Trophoblast cell (in vitro differentiated cells and primary cell): ENCODE measurements at regions not wholly inside any gene's neighbourhood (a gene's known extent, or its start where the extent isn't known, plus 50 kb on each side); places are given as distances from the start of the nearest gene placed in this dataset.
"Not testable (repeated sequence)": the region's sequence is repeated elsewhere in the genome, so short reads cannot be mapped to it uniquely, and the experiment has no call there.

Experiments used
- DNase-seq, 2 donors: peaks; one replicate each; pipeline ENCODE4 v3.0.0-alpha.2; 2016
- H2AFZ ChIP-seq: 2 replicates; pipeline ENCODE4 v1.6.1; 2013; ENCODE audit warnings: low read length, moderate library complexity, mild to moderate bottlenecking; ENCODE audit not compliant: insufficient read depth, poor library complexity
- H2AK5ac ChIP-seq: 2 replicates; pipeline ENCODE4 v1.6.1; 2013; ENCODE audit warnings: mild to moderate bottlenecking, low read length
- H2BK120ac ChIP-seq: 2 replicates; pipeline ENCODE4 v1.6.1; 2013; ENCODE audit warnings: low read length, mild to moderate bottlenecking, moderate library complexity; ENCODE audit not compliant: insufficient read depth, poor library complexity
- H2BK12ac ChIP-seq: 2 replicates; pipeline ENCODE4 v1.6.1; 2013; ENCODE audit warnings: mild to moderate bottlenecking, low read length, moderate library complexity
- H2BK5ac ChIP-seq: 2 replicates; pipeline ENCODE4 v1.6.1; 2013; ENCODE audit warnings: low read length, low read depth, moderate library complexity, mild to moderate bottlenecking; ENCODE audit not compliant: poor library complexity
- H3K14ac ChIP-seq: 2 replicates; pipeline ENCODE4 v1.6.1; 2013; ENCODE audit warnings: mild to moderate bottlenecking, low read length
- H3K18ac ChIP-seq: 2 replicates; pipeline ENCODE4 v1.6.1; 2013; ENCODE audit warnings: mild to moderate bottlenecking, low read length
- H3K23ac ChIP-seq: 2 replicates; pipeline ENCODE4 v1.6.1; 2013; ENCODE audit warnings: low read length
- H3K27ac ChIP-seq: 2 replicates; pipeline ENCODE4 v1.5.1; 2013; ENCODE audit warnings: low read depth, mild to moderate bottlenecking, inconsistent platforms, low read length, moderate library complexity
- H3K27me3 ChIP-seq: 2 replicates; pipeline ENCODE4 v1.6.1; 2013; ENCODE audit warnings: inconsistent platforms, mild to moderate bottlenecking, low read length, moderate library complexity; ENCODE audit not compliant: insufficient read depth
- H3K36me3 ChIP-seq, 2 experiments: 1 replicate in 1 of 2; 2 replicates in 1 of 2; pipeline ENCODE4 v1.6.1; 2013; ENCODE audit warnings: low read length in 2 of 2, mild to moderate bottlenecking in 2 of 2, moderate library complexity in 1 of 2; ENCODE audit not compliant: insufficient read depth in 2 of 2, control insufficient read depth in 1 of 2
- H3K4ac ChIP-seq: 2 replicates; pipeline ENCODE4 v1.6.1; 2013; ENCODE audit warnings: low read depth, mild to moderate bottlenecking, low read length, moderate library complexity
- H3K4me1 ChIP-seq, 2 experiments: 1 replicate in 1 of 2; 2 replicates in 1 of 2; pipeline ENCODE4 v1.6.1; 2013; ENCODE audit warnings: low read length in 2 of 2, mild to moderate bottlenecking in 2 of 2, moderate library complexity in 1 of 2; ENCODE audit not compliant: insufficient read depth in 2 of 2, control insufficient read depth in 1 of 2
- H3K4me2 ChIP-seq: 2 replicates; pipeline ENCODE4 v1.6.1; 2013; ENCODE audit warnings: inconsistent platforms, mild to moderate bottlenecking, low read length, moderate library complexity
- H3K4me3 ChIP-seq: 2 replicates; pipeline ENCODE4 v1.5.1; 2013; ENCODE audit warnings: mild to moderate bottlenecking, low read depth, low read length, inconsistent platforms
- H3K79me1 ChIP-seq: one replicate; pipeline ENCODE4 v1.6.1; 2013; ENCODE audit warnings: low read length
- H3K79me2 ChIP-seq: 2 replicates; pipeline ENCODE4 v1.6.1; 2013; ENCODE audit warnings: low read length, mild to moderate bottlenecking; ENCODE audit not compliant: control insufficient read depth, insufficient read depth, poor library complexity
- H3K9ac ChIP-seq: 2 replicates; pipeline ENCODE4 v1.6.1; 2013; ENCODE audit warnings: mild to moderate bottlenecking, low read length
- H3K9me3 ChIP-seq: 2 replicates; pipeline ENCODE4 v1.6.1; 2013; ENCODE audit warnings: low read depth, mild to moderate bottlenecking, control low read depth, inconsistent platforms, low read length; ENCODE audit not compliant: insufficient read depth
- H4K12ac ChIP-seq: 2 replicates; pipeline ENCODE4 v1.6.1; 2013; ENCODE audit warnings: low read depth, mild to moderate bottlenecking, low read length, moderate library complexity
- H4K8ac ChIP-seq: 2 replicates; pipeline ENCODE4 v1.6.1; 2013; ENCODE audit warnings: low read depth, mild to moderate bottlenecking, low read length, moderate library complexity
- H4K91ac ChIP-seq: one replicate; pipeline ENCODE4 v1.6.1; 2013; ENCODE audit warnings: low read depth, mild to moderate bottlenecking, low read length, moderate library complexity
- WGBS: extraction: QIAGEN DNeasy Blood & Tissue Kit; methylation state at CpG from one replicate; pipeline ENCODE4 v1.1.7; 2013; ENCODE audit warnings: missing lambda C conversion rate; ENCODE audit not compliant: insufficient read length, insufficient coverage; ENCODE audit errors: extremely low coverage; 5-methylcytosine and 5-hydroxymethylcytosine counted together

DNA sequence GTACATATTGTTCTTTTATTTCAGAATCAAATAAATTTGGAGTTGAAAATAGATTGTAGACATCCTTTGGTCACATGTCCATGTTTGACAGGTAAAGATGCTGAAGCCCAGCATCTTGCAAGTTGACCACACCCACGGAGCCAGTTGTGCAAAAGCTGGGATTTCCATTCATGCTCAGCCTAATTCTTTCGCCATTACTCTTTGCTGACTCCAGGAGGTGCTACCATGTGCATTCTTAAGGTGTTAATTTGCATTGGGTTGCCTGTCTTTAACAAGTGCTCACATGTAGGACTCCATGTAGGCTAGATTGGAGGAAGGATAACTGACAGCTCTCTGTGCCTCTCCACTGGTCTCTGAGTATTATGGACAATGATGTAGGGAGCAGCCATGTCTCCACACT lies 660.7 kb downstream of the LMO4 start:
- H3K14ac ChIP-seq: no peak overlapping the region
- no peak overlapping the region for H3K4me3 ChIP-seq
- no peak overlapping the region for H3K9ac ChIP-seq
- no peak overlapping the region for H4K91ac ChIP-seq
- H4K12ac ChIP-seq: no peak overlapping the region
- no peak overlapping the region for H3K4me2 ChIP-seq
- H3K79me1 ChIP-seq: peaks cover 8% of the 10 kb centered on the region
- H2BK12ac ChIP-seq: no peak overlapping the region
- no peak overlapping the region for H2BK5ac ChIP-seq
- DNase-seq: peak in 1 of 2 donors; percentile 6
- H3K4ac ChIP-seq: no peak overlapping the region
- H3K27me3 ChIP-seq: no peaks in the 10 kb centered on the region
- no peak overlapping the region for H4K8ac ChIP-seq
- no peak overlapping the region for H2BK120ac ChIP-seq
- H3K18ac ChIP-seq: no peak overlapping the region
- H3K9me3 ChIP-seq: no peaks in the 10 kb centered on the region
- H2AK5ac ChIP-seq: no peak overlapping the region
- no peaks in the 10 kb centered on the region for H3K36me3 ChIP-seq
- no peaks in the 10 kb centered on the region for H3K79me2 ChIP-seq
- H3K23ac ChIP-seq: no peak overlapping the region
- H3K27ac ChIP-seq: no peak overlapping the region
- peaks cover 0 to 12% of the 10 kb centered on the region in 2 experiments for H3K4me1 ChIP-seq
- WGBS: no CpG with 5 or more reads among the region's 2 CpGs
- no peak overlapping the region for H2AFZ ChIP-seq

DNA sequence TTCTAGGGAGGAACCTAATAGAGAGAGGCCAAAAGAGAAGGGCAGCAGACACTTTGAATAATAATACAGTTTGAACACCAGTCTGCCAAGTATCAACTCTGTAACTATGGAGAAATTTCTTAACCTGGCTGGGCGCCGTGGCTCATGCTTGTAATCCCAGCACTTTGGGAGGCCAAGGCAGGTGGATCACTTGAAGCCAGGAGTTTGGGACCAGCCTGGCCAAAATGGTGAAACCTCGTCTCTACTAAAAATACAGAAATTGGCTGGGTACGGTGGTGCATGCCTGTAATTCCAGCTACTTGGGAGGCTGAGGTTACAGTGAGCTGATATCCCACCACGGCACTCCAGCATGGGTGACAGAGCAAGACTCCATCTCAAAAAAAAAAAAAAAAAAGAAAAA lies 663.9 kb downstream of the LMO4 start:
- H3K79me1 ChIP-seq, H3K36me3 ChIP-seq, H2AFZ ChIP-seq, H3K79me2 ChIP-seq, H3K4me2 ChIP-seq, H3K27me3 ChIP-seq, H3K4me3 ChIP-seq, H3K9me3 ChIP-seq, H3K18ac ChIP-seq, H4K12ac ChIP-seq, H3K9ac ChIP-seq, H3K23ac ChIP-seq, DNase-seq, H3K4me1 ChIP-seq: not testable (repeated sequence)
- Histone ChIP-seq H3K4ac (peak overlapping the region; percentile 75), H4K8ac (peak overlapping the region; percentile 1), H2BK120ac (peak overlapping the region; percentile 80), H2BK5ac (peak overlapping the region; percentile 68), H4K91ac (peak overlapping the region; percentile 36), H3K14ac (peak overlapping the region; percentile 79), H3K27ac (peak overlapping the region; percentile 78), H2BK12ac (peak overlapping the region; percentile 6), H2AK5ac (peak overlapping the region; percentile 69)
- no CpG with 5 or more reads among the region's 5 CpGs for WGBS

DNA sequence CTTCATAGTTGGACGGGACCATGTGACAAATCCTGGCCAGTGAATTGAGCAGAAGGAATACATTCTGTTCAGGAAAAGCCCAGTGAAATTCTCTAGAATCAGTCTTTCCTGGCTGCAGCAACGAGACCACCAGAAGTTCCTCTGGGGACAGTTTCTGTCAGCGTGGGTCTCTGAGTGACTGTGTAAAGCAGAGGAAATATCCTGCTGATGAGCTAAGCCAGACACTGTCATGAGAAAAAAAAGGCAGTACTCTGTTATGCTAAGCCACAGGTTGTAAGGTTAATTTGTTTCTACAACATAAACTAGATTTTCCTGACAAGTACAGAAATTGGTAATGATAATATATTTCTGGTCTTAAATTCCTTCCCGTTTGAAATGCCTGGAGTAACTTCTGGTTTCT lies 664.4 kb downstream of the LMO4 start:
- Histone ChIP-seq H3K4me3 (no peak overlapping the region), H4K12ac (no peak overlapping the region), H2BK12ac (no peak overlapping the region), H3K4ac (no peak overlapping the region), H3K23ac (no peak overlapping the region), H3K4me1 (peaks cover 0 to 5% of the 10 kb centered on the region in 2 experiments), H2BK5ac (peak overlapping the region; percentile 68), H4K91ac (peak overlapping the region; percentile 36), H2AK5ac (no peak overlapping the region), H3K4me2 (no peak overlapping the region), H3K27ac (peak overlapping the region; percentile 78), H3K9me3 (no peaks in the 10 kb centered on the region), H3K79me1 (peaks cover 5% of the 10 kb centered on the region), H2AFZ (no peak overlapping the region), H3K27me3 (no peaks in the 10 kb centered on the region), H2BK120ac (no peak overlapping the region), H3K18ac (no peak overlapping the region), H3K9ac (no peak overlapping the region), H3K79me2 (no peaks in the 10 kb centered on the region), H3K36me3 (no peaks in the 10 kb centered on the region), H4K8ac (no peak overlapping the region), H3K14ac (no peak overlapping the region)
- no peak for DNase-seq
- WGBS: no CpG with 5 or more reads among the region's 4 CpGs

DNA sequence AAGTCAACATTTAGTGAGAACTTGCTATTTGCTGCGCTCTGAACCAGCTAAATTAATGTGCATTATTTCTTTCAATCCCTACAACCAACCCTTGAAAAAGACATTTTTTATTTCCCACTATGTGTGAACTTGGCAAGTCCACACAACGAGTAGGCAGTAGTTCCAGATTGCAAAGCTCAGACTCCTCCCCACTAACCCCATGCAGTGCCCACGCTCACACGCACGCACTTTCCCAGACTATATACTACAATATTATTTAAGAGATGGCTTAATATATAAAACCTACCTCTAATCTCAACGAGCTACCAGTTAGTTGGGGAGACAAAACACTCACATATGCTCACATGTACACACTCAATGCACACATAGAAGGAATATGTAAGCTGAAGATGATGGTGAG lies 671.2 kb downstream of the LMO4 start:
- Histone ChIP-seq H3K79me1 (no peaks in the 10 kb centered on the region), H3K14ac (no peak overlapping the region), H3K27me3 (no peaks in the 10 kb centered on the region), H3K4me3 (no peak overlapping the region), H4K8ac (no peak overlapping the region), H3K9ac (no peak overlapping the region), H2BK5ac (no peak overlapping the region), H3K4me1 (peaks cover 0 to 1% of the 10 kb centered on the region in 2 experiments), H2BK12ac (no peak overlapping the region), H3K27ac (no peak overlapping the region), H3K36me3 (no peaks in the 10 kb centered on the region), H2BK120ac (no peak overlapping the region), H2AFZ (no peak overlapping the region), H3K23ac (no peak overlapping the region), H3K4me2 (no peak overlapping the region), H3K79me2 (no peaks in the 10 kb centered on the region), H3K18ac (no peak overlapping the region), H4K12ac (no peak overlapping the region), H4K91ac (no peak overlapping the region), H3K9me3 (no peaks in the 10 kb centered on the region), H2AK5ac (no peak overlapping the region), H3K4ac (no peak overlapping the region)
- no CpG with 5 or more reads among the region's 6 CpGs for WGBS
- no peak for DNase-seq
